Mucosa of rectum (tissue), 2 donors: ENCODE measurements at regions not wholly inside any gene's neighbourhood (a gene's known extent, or its start where the extent isn't known, plus 50 kb on each side); places are given as distances from the start of the nearest gene placed in this dataset.
"Not testable (repeated sequence)": the region's sequence is repeated elsewhere in the genome, so short reads cannot be mapped to it uniquely, and the experiment has no call there.

ENCODE experiments used
- H3K27ac ChIP-seq, 2 donors: one replicate each; pipeline ENCODE4 v1.7.0; 2013; ENCODE audit warnings: inconsistent platforms in 2 of 2, low read depth in 2 of 2, low read length in 2 of 2
- H3K27me3 ChIP-seq, 2 donors: one replicate each; pipeline ENCODE4 v1.7.0; 2013; ENCODE audit warnings: low read length in 2 of 2; ENCODE audit not compliant: control insufficient read depth in 2 of 2, insufficient read depth in 2 of 2
- H3K36me3 ChIP-seq, 2 donors: one replicate each; pipeline ENCODE4 v1.7.0; 2013; ENCODE audit warnings: low read length in 2 of 2; ENCODE audit not compliant: control insufficient read depth in 2 of 2, insufficient read depth in 2 of 2
- H3K4me1 ChIP-seq, 2 donors: one replicate each; pipeline ENCODE4 v1.7.0; 2013; ENCODE audit warnings: low read length in 2 of 2, mild to moderate bottlenecking in 1 of 2; ENCODE audit not compliant: control insufficient read depth in 2 of 2, insufficient read depth in 2 of 2
- H3K4me3 ChIP-seq, 2 donors: one replicate each; pipeline ENCODE4 v1.7.0; 2013; ENCODE audit warnings: low read length in 2 of 2
- H3K9ac ChIP-seq, 2 donors: one replicate each; pipeline ENCODE4 v1.7.0; 2013; ENCODE audit warnings: low read length in 2 of 2, low read depth in 1 of 2, mild to moderate bottlenecking in 1 of 2
- H3K9me3 ChIP-seq, 2 donors: one replicate each; pipeline ENCODE4 v1.7.0; 2013; ENCODE audit warnings: low read length in 2 of 2; ENCODE audit not compliant: control insufficient read depth in 2 of 2
- donor health status: healthy.
- donor health status: Normal muscosa, but diverticular disease.

GRCh38 chr6:12537389-12537788 is 179.2 kb upstream of the PHACTR1 start:
- no peaks in the 10 kb centered on the region for H3K27me3 ChIP-seq
- no peaks in the 10 kb centered on the region for H3K4me1 ChIP-seq
- no peak overlapping the region for H3K9ac ChIP-seq
- H3K9me3 ChIP-seq, result no peaks in the 10 kb centered on the region
- no peak overlapping the region for H3K4me3 ChIP-seq
- H3K36me3 ChIP-seq, result no peaks in the 10 kb centered on the region
- no peak overlapping the region for H3K27ac ChIP-seq

- Histone ChIP-seq H3K36me3 (no peaks in the 10 kb centered on the region), H3K27me3 (no peaks in the 10 kb centered on the region), H3K9ac (no peak overlapping the region), H3K27ac (no peak overlapping the region), H3K4me1 (no peaks in the 10 kb centered on the region), H3K9me3 (no peaks in the 10 kb centered on the region), H3K4me3 (no peak overlapping the region)
These were observed 177.6 kb upstream of the PHACTR1 start for GRCh38 chr6:12538881-12539357.

GRCh38 chr6:12542319-12543115 is 174.1 kb upstream of the PHACTR1 start:
- H3K9ac ChIP-seq, H3K36me3 ChIP-seq, H3K4me3 ChIP-seq, H3K9me3 ChIP-seq, H3K4me1 ChIP-seq, H3K27me3 ChIP-seq, H3K27ac ChIP-seq: not testable (repeated sequence)

GRCh38 chr6:12543953-12544352 is 172.6 kb upstream of the PHACTR1 start:
- Histone ChIP-seq H3K36me3 (no peaks in the 10 kb centered on the region), H3K4me3 (no peak overlapping the region), H3K4me1 (peaks cover 0 to 9% of the 10 kb centered on the region in 2 donors), H3K27me3 (no peaks in the 10 kb centered on the region), H3K27ac (no peak overlapping the region), H3K9ac (no peak overlapping the region), H3K9me3 (no peaks in the 10 kb centered on the region)

GRCh38 chr6:12544821-12545565 is 171.6 kb upstream of the PHACTR1 start:
- H3K9ac ChIP-seq, result no peak overlapping the region
- H3K4me1 ChIP-seq, result peaks cover 0 to 9% of the 10 kb centered on the region in 2 donors
- H3K4me3 ChIP-seq, result no peak overlapping the region
- H3K36me3 ChIP-seq, result no peaks in the 10 kb centered on the region
- no peaks in the 10 kb centered on the region for H3K9me3 ChIP-seq
- H3K27ac ChIP-seq, result no peak overlapping the region
- H3K27me3 ChIP-seq, result no peaks in the 10 kb centered on the region

GRCh38 chr6:12545619-12546409 is 170.8 kb upstream of the PHACTR1 start:
- Histone ChIP-seq H3K27me3 (no peaks in the 10 kb centered on the region), H3K36me3 (no peaks in the 10 kb centered on the region), H3K9ac (no peak overlapping the region), H3K27ac (no peak overlapping the region), H3K4me3 (no peak overlapping the region), H3K9me3 (no peaks in the 10 kb centered on the region), H3K4me1 (peaks cover 0 to 9% of the 10 kb centered on the region in 2 donors)

- Histone ChIP-seq H3K36me3 (no peaks in the 10 kb centered on the region), H3K4me3 (no peak overlapping the region), H3K27me3 (no peaks in the 10 kb centered on the region), H3K27ac (no peak overlapping the region), H3K9me3 (no peaks in the 10 kb centered on the region), H3K4me1 (peaks cover 0 to 9% of the 10 kb centered on the region in 2 donors), H3K9ac (no peak overlapping the region)
These were observed 170.1 kb upstream of the PHACTR1 start for GRCh38 chr6:12546410-12547002.

- Histone ChIP-seq H3K9ac (no peak overlapping the region), H3K9me3 (no peaks in the 10 kb centered on the region), H3K4me1 (peaks cover 0 to 9% of the 10 kb centered on the region in 2 donors), H3K27me3 (no peaks in the 10 kb centered on the region), H3K27ac (no peak overlapping the region), H3K4me3 (no peak overlapping the region), H3K36me3 (no peaks in the 10 kb centered on the region)
These were observed 168.0 kb upstream of the PHACTR1 start for GRCh38 chr6:12548526-12548925.

GRCh38 chr6:12549445-12549844 is 167.1 kb upstream of the PHACTR1 start:
- H3K9ac ChIP-seq, H3K27me3 ChIP-seq, H3K4me3 ChIP-seq, H3K4me1 ChIP-seq, H3K9me3 ChIP-seq, H3K36me3 ChIP-seq, H3K27ac ChIP-seq: not testable (repeated sequence)
